ENCODE measurements at regions not wholly inside any gene's neighbourhood (a gene's known extent, or its start where the extent isn't known, plus 50 kb on each side); places are given as distances from the start of the nearest gene placed in this dataset.
"Not testable (repeated sequence)": the region's sequence is repeated elsewhere in the genome, so short reads cannot be mapped to it uniquely, and the experiment has no call there.

DNA sequence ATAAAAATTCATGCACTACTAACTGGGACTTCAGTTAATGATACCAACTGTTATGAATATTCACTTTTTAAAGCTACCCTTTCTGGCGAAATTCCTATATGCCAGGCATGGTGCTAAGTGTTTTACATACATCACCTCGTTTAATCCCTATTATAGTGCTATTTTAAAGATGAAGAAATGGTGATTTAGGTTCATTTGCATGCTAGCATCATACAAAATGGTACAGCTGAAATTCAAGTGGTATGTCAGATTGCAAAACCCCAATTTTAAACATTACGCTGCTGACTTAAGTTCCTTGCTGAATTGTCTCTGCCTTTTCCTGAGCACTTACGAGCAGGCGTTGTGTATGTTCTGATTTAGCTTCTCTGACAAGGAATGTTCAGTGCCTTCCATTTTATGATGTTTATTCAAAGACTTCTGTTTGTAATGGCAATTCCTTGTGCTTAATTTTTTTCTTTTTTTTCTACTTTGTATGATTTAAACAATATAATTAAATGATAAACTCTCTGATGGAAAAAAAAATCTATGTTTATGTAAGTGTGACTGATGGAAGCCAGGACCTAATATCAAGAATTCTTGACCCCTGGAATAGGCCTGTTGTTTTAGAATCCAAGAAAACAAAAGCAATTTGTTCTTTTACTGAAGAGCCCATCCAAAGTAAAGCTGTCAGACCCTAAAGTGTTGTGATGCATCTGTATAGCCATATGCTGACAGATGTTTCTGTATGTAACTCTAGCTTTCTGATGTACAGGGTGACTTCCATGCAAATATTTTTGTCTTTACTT lies 148.1 kb downstream of the PCDH7 start:
- TF ChIP-seq, protein P1, sequence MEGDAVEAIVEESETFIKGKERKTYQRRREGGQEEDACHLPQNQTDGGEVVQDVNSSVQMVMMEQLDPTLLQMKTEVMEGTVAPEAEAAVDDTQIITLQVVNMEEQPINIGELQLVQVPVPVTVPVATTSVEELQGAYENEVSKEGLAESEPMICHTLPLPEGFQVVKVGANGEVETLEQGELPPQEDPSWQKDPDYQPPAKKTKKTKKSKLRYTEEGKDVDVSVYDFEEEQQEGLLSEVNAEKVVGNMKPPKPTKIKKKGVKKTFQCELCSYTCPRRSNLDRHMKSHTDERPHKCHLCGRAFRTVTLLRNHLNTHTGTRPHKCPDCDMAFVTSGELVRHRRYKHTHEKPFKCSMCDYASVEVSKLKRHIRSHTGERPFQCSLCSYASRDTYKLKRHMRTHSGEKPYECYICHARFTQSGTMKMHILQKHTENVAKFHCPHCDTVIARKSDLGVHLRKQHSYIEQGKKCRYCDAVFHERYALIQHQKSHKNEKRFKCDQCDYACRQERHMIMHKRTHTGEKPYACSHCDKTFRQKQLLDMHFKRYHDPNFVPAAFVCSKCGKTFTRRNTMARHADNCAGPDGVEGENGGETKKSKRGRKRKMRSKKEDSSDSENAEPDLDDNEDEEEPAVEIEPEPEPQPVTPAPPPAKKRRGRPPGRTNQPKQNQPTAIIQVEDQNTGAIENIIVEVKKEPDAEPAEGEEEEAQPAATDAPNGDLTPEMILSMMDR (IDR thresholded peaks at IDR 0.05): no peak
- no peaks in the 10 kb centered on the region for H3K4me1 Mint-ChIP-seq (ENCODE audit: low read depth)

DNA sequence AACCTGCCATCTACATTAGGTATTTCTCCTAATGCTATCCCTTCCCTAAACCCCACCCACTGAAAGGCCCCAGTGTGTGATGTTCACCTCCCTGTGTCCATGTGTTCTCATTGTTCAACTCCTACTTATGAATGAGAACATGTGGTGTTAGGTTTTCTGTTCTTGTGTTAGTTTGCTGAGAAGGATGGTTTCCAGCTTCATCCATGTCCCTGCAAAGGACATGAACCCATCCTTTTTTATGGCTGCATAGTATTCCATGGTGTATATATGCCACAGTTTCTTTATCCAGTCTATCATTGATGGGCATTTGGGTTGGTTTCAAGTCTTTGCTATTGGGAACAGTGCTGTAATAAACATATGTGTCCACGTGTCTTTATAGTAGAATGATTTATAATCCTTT lies 149.2 kb downstream of the PCDH7 start:
- H3K4me1 Mint-ChIP-seq (ENCODE audit: low read depth); DNase-seq; H3K4me3 Mint-ChIP-seq; H3K27me3 Mint-ChIP-seq (ENCODE audit: insufficient read depth); H3K27ac Mint-ChIP-seq; H3K36me3 Mint-ChIP-seq (ENCODE audit: low read depth): not testable (repeated sequence)
- peaks cover 30% of the 10 kb centered on the region for H3K9me3 Mint-ChIP-seq

More for the DNA sequence above, 148.1 kb downstream of the PCDH7 start:
- Mint-ChIP-seq H3K9me3 (peaks cover 32% of the 10 kb centered on the region), H3K4me3 (no peak overlapping the region), H3K27me3 (ENCODE audit: insufficient read depth) (no peaks in the 10 kb centered on the region), H3K36me3 (ENCODE audit: low read depth) (no peaks in the 10 kb centered on the region), H3K27ac (no peak overlapping the region)
- no peak for DNase-seq

DNA sequence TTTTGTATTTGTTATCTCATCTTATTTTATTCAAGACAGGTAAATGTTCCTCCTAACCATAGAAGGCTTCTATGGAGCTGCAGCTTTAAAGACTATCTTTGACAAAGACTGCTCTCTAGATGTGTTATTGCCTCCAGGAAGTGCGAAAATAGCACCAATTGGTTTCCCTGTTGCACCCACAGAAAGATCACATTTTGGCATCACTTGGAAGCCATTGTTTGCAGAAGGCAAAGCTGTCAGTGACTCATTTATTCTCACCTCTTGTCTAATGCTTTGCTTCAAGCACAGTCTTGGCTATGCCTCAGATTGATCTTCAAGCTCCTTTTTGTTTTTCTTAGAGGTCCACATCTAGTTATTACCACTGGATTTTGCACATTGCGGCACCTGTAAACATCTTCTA lies 150.3 kb downstream of the PCDH7 start:
- no peaks in the 10 kb centered on the region for H3K4me1 Mint-ChIP-seq (ENCODE audit: low read depth)
- TF ChIP-seq, protein P1 (IDR thresholded peaks at IDR 0.05): no peak

DNA sequence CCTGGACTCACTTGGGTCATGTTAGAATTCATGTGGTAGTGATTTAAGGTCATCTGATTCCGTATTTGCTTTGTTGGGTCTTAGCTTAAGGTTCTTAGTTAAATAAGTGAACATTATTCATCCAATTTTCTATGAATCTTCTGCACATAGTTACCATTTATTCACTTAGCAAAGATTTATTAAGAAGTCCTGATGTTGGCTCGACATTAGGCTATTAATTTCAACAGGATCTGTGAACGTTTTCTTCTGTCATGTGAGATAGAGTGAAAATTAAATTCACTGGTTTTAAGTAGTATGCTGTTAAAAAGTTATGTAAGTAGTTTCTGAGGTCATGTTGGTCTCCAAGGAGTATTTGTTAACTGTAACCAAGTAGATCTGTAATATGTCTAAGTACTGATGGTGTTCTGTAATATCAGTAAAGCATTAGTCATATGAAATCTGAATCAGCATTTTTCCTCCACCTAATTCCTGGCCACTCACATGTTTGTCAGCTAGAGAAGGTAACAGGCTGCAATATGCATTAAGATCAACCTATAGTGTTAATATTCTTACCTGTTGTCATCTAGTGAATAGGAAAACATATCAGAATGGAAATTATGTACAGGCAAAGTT lies 155.6 kb downstream of the PCDH7 start:
- Mint-ChIP-seq H3K4me3 (no peak overlapping the region), H3K36me3 (ENCODE audit: low read depth) (no peaks in the 10 kb centered on the region), H3K27ac (no peak overlapping the region), H3K4me1 (ENCODE audit: low read depth) (no peaks in the 10 kb centered on the region), H3K9me3 (peaks cover 26% of the 10 kb centered on the region), H3K27me3 (ENCODE audit: insufficient read depth) (no peaks in the 10 kb centered on the region)
- TF ChIP-seq, protein P1 (IDR thresholded peaks at IDR 0.05): no peak
- no peak for DNase-seq

More for the DNA sequence above, 150.3 kb downstream of the PCDH7 start:
- Mint-ChIP-seq H3K4me3 (no peak overlapping the region), H3K9me3 (peaks cover 28% of the 10 kb centered on the region), H3K27me3 (ENCODE audit: insufficient read depth) (no peaks in the 10 kb centered on the region), H3K36me3 (ENCODE audit: low read depth) (no peaks in the 10 kb centered on the region), H3K27ac (no peak overlapping the region)
- no peak for DNase-seq

DNA sequence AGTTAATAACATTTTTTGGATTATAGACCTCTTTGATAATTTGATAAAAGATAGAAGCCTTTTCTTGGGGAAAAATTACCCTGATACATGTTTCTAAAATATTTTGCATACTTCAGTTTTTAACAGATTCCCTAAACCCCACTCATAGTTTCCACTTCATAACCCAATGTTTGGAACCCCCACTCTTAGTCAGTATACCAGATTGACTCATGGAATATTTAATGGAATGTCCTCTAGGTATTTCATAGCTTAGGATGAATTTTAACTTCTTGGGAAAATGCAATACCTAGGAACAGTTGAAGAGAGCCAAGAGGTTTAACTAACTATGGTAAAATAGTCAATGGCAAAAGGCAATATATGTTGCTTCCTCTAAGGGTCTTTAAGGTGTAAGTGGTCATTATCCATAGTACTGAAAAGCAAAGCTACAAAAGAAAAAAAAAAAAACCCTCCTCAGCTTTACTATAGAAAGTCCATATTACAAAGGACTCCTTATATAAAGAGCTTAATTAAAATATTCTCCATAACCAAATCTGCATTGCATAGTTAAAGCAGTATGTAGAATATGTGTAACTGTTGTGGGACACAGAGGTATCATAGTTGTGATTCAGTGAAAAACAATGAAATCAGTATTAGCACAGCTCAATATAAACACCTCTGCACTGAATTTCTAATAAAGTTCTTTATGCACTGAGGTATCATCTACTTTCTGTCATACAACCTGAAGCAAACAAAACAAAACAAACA lies 159.9 kb downstream of the PCDH7 start:
- H3K27ac Mint-ChIP-seq: no peak overlapping the region
- no peaks in the 10 kb centered on the region for H3K36me3 Mint-ChIP-seq (ENCODE audit: low read depth)
- H3K27me3 Mint-ChIP-seq (ENCODE audit: insufficient read depth): no peaks in the 10 kb centered on the region
- H3K9me3 Mint-ChIP-seq: peaks cover 24% of the 10 kb centered on the region
- H3K4me1 Mint-ChIP-seq (ENCODE audit: low read depth): no peaks in the 10 kb centered on the region
- TF ChIP-seq, protein P1 (IDR thresholded peaks at IDR 0.05): no peak
- H3K4me3 Mint-ChIP-seq: no peak overlapping the region
- no peak for DNase-seq

DNA sequence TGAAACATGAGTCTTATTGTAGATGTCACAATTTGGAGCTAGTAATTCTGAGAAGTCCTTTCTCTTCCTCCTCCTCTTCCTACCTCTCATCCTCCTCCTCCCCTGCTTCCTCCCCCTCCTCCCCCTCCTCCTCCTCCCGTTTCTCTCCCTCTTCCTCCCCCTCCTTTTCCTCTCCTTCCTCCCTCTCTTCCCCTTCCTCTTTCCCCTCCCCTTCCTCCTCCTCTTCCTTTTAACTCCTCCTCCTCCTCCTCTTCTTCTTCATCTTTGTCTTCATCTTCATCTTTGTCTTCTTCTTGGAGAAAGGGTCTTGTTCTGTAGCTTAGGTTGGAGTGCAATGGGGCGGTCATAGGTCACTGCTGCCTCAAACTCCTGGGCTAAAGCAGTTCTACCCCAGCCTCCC lies 161.8 kb downstream of the PCDH7 start:
- Mint-ChIP-seq H3K4me3 (no peak overlapping the region), H3K9me3 (peaks cover 21% of the 10 kb centered on the region)
- TF ChIP-seq, protein P1 (IDR thresholded peaks at IDR 0.05): no peak

More for the DNA sequence above, 161.8 kb downstream of the PCDH7 start:
- H3K27me3 Mint-ChIP-seq (ENCODE audit: insufficient read depth): no peaks in the 10 kb centered on the region
- no peaks in the 10 kb centered on the region for H3K36me3 Mint-ChIP-seq (ENCODE audit: low read depth)
- H3K4me1 Mint-ChIP-seq (ENCODE audit: low read depth): no peaks in the 10 kb centered on the region
- DNase-seq: no peak
- H3K27ac Mint-ChIP-seq: no peak overlapping the region

Data from HFFc6 (cell line).